ENCODE measurements at regions not wholly inside any gene's neighbourhood (a gene's known extent, or its start where the extent isn't known, plus 50 kb on each side); places are given as distances from the start of the nearest gene placed in this dataset.

DNA sequence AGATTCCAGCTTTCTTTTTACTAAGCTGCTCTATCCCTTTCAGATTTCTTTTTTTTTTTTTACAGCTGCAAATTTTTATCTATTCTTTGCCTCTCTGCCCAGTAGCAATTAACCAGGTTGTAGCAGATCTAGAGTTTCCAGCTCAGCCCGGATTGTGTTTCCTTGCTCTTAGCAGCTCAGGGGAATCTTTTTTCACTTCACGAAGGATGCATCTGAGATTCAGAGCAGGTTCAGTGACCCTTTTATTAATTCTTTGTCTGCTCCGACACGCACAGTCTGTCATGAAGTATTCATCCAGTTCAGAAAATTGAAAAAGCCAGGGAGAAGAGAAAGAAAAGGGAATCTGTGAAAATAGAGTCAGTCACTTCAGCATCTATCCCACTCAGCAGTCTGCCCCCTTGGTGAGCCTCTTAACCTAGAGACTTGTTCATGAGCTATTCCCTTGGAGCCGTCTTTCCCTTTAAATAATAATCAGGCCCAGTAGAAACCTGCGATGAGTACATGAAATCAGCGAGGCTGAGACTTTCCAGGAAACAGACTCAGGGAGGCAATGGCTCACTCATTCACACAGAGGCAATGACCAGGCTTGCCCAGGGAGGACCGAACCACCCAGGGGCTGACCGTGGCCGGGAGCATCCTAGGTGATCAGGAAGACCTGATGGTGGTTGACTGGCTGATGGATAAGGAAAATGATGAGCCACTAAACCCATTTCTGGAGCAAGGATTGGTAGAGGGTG, 103.4 kb upstream of the ITGA6 start:
- Histone ChIP-seq H3K4me2 (ENCODE audit: low read length) (no peak overlapping the region), H3K9ac (ENCODE audit: low read length) (no peak overlapping the region), H3K4me3 (replicated peaks in 1 of 2; ENCODE audit: low read depth in 1 of 2, low read length in 2 of 2) (no peak overlapping the region), H3K79me2 (ENCODE audit: insufficient read depth, low read length) (no peaks in the 10 kb centered on the region), H3K9me3 (ENCODE audit: control insufficient read depth in 1 of 2, insufficient read depth in 1 of 2, low read depth in 1 of 2, low read length in 2 of 2) (no peaks in the 10 kb centered on the region), H2AFZ (ENCODE audit: low read depth, low read length, poor library complexity, severe bottlenecking) (no peak overlapping the region), H3K4me1 (ENCODE audit: control insufficient read depth in 1 of 2, insufficient read depth in 2 of 2, low read length in 2 of 2) (0 out of 4 replicates have a peak, but pooled peaks cover 0 to 4% of the 10 kb centered on the region in 2 experiments), H3K27ac (ENCODE audit: low read depth, low read length) (no peak overlapping the region), H3K36me3 (ENCODE audit: control insufficient read depth in 1 of 2, insufficient read depth in 2 of 2, low read length in 2 of 2) (no peaks in the 10 kb centered on the region), H3K9me2 (ENCODE audit: insufficient read depth) (0 out of 2 replicates have a peak, but pooled peaks cover 3% of the 10 kb centered on the region), H3K27me3 (ENCODE audit: insufficient read depth, low read length) (no peaks in the 10 kb centered on the region), H4K20me1 (ENCODE audit: insufficient read depth) (no peaks in the 10 kb centered on the region)
- TF ChIP-seq ZBTB33 (IDR thresholded peaks at IDR 0.05; ENCODE audit: extremely low read depth, insufficient replicate concordance, low read length): no peak
- no peak for TF ChIP-seq ZFX (IDR thresholded peaks at IDR 0.05)
- TF ChIP-seq EZH2phosphoT487 (IDR thresholded peaks at IDR 0.05; ENCODE audit: borderline replicate concordance): no peak
- TF ChIP-seq ELF1 (IDR thresholded peaks at IDR 0.05; ENCODE audit: borderline replicate concordance, low read depth): no peak
- intact Hi-C loops (cut with micrococcal nuclease): no loop called here
- ChIA-PET CTCF (no interaction called here), RAD21 (ENCODE audit: low non-redundant PET in 1 of 2, low total read pairs in 2 of 2, uncharacterized antibody in 2 of 2, unreplicated experiment in 2 of 2) (no interaction called here), POLR2A (no interaction called here)
- no peak for DNase-seq (ENCODE audit: low read depth, low spot score)
- no TSS peak for BruUV-seq (replicated peaks)
- no peak for ATAC-seq

DNA sequence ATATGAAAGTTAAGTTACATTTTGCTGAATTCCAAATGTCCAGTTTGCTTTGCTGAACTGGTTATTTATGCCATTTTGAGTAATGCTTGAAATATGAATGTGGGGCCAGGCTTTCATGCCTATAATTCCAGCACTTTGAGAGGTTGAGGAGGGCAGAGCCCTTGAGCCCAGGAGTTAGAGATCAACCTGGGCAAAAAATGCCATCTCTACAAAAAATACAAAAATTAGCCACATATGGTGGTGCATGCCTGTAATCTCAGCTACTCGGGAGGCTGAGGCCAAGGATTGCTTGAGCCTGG, 101.2 kb upstream of the ITGA6 start:
- Histone ChIP-seq H3K4me1 (ENCODE audit: control insufficient read depth in 1 of 2, insufficient read depth in 2 of 2, low read length in 2 of 2) (0 out of 4 replicates have a peak, but pooled peaks cover 0 to 4% of the 10 kb centered on the region in 2 experiments), H4K20me1 (ENCODE audit: insufficient read depth) (no peaks in the 10 kb centered on the region), H3K27me3 (ENCODE audit: insufficient read depth, low read length) (no peaks in the 10 kb centered on the region), H3K4me3 (replicated peaks in 1 of 2; ENCODE audit: low read depth in 1 of 2, low read length in 2 of 2) (no peak overlapping the region), H3K27ac (ENCODE audit: low read depth, low read length) (no peak overlapping the region), H3K79me2 (ENCODE audit: insufficient read depth, low read length) (no peaks in the 10 kb centered on the region), H3K9me3 (ENCODE audit: control insufficient read depth in 1 of 2, insufficient read depth in 1 of 2, low read depth in 1 of 2, low read length in 2 of 2) (no peaks in the 10 kb centered on the region), H3K9ac (ENCODE audit: low read length) (no peak overlapping the region), H3K9me2 (ENCODE audit: insufficient read depth) (0 out of 2 replicates have a peak, but pooled peaks cover 3% of the 10 kb centered on the region), H3K36me3 (ENCODE audit: control insufficient read depth in 1 of 2, insufficient read depth in 2 of 2, low read length in 2 of 2) (no peaks in the 10 kb centered on the region), H3K4me2 (ENCODE audit: low read length) (no peak overlapping the region), H2AFZ (ENCODE audit: low read depth, low read length, poor library complexity, severe bottlenecking) (no peak overlapping the region)
- no peak for TF ChIP-seq JUND (IDR thresholded peaks at IDR 0.05)
- ATAC-seq (no peak), DNase-seq (ENCODE audit: low read depth, low spot score) (no peak)
- POLR2A ChIA-PET: no interaction called here
- intact Hi-C loops (cut with micrococcal nuclease): no loop called here
- RAD21 ChIA-PET (ENCODE audit: low non-redundant PET in 1 of 2, low total read pairs in 2 of 2, uncharacterized antibody in 2 of 2, unreplicated experiment in 2 of 2): no interaction called here
- BruUV-seq (replicated peaks): no TSS peak
- CTCF ChIA-PET: no interaction called here

Data from HCT116 (cell line).